ENCODE measurements at regions not wholly inside any gene's neighbourhood (a gene's known extent, or its start where the extent isn't known, plus 50 kb on each side); places are given as distances from the start of the nearest gene placed in this dataset.

DNA sequence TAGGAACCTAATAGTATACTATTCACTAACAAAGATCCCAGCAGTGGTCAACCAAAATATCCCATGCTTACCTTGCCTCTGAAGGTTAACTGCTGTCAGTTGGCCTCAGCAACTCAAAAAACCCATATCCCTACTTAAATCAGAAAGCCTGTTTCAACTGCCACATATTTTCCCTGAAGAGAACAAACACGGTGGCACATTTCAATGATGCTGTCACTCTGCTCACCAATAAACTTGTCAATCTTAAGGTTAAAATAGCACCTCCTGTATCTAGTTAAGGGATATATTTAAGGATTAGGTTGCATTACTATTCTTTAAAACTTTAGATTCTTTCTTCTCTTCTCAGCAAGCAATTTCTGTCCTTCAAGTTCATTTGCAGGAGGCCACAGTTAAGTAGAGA lies 986.9 kb downstream of the CDH18 start:
- no peak overlapping the region for H3K4me3 ChIP-seq
- no peaks in the 10 kb centered on the region for H3K4me1 ChIP-seq (ENCODE audit: control insufficient read depth in 1 of 2, low read depth in 2 of 2)
- ATAC-seq (ENCODE audit: insufficient number of reproducible peaks, low FRiP score, low read depth) (no peak), DNase-seq (ENCODE audit: low spot score) (no peak)
- H3K27me3 ChIP-seq (replicated peaks; ENCODE audit: insufficient read depth), result no peaks in the 10 kb centered on the region
- H3K36me3 ChIP-seq, result no peaks in the 10 kb centered on the region
- no peak overlapping the region for H3K27ac ChIP-seq
- TF ChIP-seq, protein P1, sequence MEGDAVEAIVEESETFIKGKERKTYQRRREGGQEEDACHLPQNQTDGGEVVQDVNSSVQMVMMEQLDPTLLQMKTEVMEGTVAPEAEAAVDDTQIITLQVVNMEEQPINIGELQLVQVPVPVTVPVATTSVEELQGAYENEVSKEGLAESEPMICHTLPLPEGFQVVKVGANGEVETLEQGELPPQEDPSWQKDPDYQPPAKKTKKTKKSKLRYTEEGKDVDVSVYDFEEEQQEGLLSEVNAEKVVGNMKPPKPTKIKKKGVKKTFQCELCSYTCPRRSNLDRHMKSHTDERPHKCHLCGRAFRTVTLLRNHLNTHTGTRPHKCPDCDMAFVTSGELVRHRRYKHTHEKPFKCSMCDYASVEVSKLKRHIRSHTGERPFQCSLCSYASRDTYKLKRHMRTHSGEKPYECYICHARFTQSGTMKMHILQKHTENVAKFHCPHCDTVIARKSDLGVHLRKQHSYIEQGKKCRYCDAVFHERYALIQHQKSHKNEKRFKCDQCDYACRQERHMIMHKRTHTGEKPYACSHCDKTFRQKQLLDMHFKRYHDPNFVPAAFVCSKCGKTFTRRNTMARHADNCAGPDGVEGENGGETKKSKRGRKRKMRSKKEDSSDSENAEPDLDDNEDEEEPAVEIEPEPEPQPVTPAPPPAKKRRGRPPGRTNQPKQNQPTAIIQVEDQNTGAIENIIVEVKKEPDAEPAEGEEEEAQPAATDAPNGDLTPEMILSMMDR (IDR thresholded peaks at IDR 0.05), result no peak
- no peaks in the 10 kb centered on the region for H3K9me3 ChIP-seq

DNA sequence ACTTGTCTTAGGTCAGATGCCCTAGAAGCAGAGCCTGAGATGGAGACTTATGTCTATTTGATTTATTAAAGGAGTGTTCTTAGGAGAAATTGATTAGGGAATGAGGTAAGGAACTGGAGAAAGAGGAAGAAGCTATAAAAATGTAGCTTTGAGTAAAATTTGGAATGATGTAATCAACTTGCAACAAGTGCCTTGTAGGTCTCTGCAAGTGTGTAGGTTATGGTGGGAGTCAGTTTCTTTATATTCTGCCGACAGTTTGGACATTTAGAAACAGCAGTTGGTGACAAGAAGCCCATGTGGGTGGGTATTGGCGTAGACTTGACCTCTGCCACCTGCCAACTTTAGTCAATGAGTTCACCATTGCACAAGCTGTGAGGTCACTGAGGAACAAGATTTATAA lies 986.5 kb downstream of the CDH18 start:
- H3K36me3 ChIP-seq, result no peaks in the 10 kb centered on the region
- no peak overlapping the region for H3K27ac ChIP-seq
- TF ChIP-seq, protein P1 (IDR thresholded peaks at IDR 0.05), result no peak
- no peak for DNase-seq (ENCODE audit: low spot score)
- H3K4me3 ChIP-seq, result no peak overlapping the region
- H3K4me1 ChIP-seq (ENCODE audit: control insufficient read depth in 1 of 2, low read depth in 2 of 2), result no peaks in the 10 kb centered on the region
- no peak for ATAC-seq (ENCODE audit: insufficient number of reproducible peaks, low FRiP score, low read depth)
- H3K9me3 ChIP-seq, result no peaks in the 10 kb centered on the region
- no peaks in the 10 kb centered on the region for H3K27me3 ChIP-seq (replicated peaks; ENCODE audit: insufficient read depth)

DNA sequence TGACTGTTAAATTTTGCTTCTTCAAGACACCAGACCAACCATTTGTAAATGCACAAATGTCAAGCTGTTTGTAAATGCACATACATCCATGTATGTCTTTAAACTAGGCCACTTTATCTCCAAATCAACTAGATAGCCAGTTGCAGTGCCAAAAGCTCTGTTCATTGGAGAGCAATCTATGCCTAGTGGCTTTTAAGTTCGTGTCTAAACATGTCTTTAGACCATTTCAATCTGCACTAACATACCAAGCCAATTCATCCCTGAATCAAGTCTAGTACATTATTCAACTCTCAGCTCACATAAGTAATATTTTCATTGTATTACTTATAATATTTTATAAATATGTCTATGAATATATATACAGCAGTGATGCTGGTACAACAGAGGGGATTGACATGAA lies 985.9 kb downstream of the CDH18 start:
- Histone ChIP-seq H3K27me3 (replicated peaks; ENCODE audit: insufficient read depth) (no peaks in the 10 kb centered on the region), H3K36me3 (no peaks in the 10 kb centered on the region), H3K4me1 (ENCODE audit: control insufficient read depth in 1 of 2, low read depth in 2 of 2) (no peaks in the 10 kb centered on the region), H3K27ac (no peak overlapping the region), H3K9me3 (no peaks in the 10 kb centered on the region), H3K4me3 (no peak overlapping the region)
- TF ChIP-seq, protein P1 (IDR thresholded peaks at IDR 0.05), result no peak
- DNase-seq (ENCODE audit: low spot score), result no peak
- ATAC-seq (ENCODE audit: insufficient number of reproducible peaks, low FRiP score, low read depth), result no peak

DNA sequence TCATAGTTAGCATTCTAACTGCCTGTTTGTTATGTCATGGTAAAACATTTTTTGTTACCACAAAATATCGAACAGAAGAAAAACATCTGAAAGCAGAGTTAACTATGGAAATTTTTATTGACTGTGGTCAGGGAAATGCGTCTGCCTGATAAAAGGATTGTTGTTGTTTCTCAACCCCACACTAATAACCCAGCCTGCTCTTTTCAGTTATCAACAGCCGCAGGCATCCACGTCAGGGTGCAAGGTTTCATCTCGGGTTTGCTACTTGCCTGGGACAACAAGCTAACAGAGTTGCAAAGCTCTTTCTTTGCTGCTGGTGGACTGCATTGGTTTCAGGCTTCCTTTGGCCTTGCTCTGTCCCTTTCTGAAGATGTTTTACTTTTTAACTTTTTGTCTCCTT lies 969.2 kb downstream of the CDH18 start:
- no peaks in the 10 kb centered on the region for H3K36me3 ChIP-seq
- H3K27me3 ChIP-seq (replicated peaks; ENCODE audit: insufficient read depth), result no peaks in the 10 kb centered on the region
- no peaks in the 10 kb centered on the region for H3K9me3 ChIP-seq
- H3K4me3 ChIP-seq, result no peak overlapping the region
- TF ChIP-seq, protein P1 (IDR thresholded peaks at IDR 0.05), result no peak
- DNase-seq (ENCODE audit: low spot score), result no peak
- ATAC-seq (ENCODE audit: insufficient number of reproducible peaks, low FRiP score, low read depth), result no peak
- H3K4me1 ChIP-seq (ENCODE audit: control insufficient read depth in 1 of 2, low read depth in 2 of 2), result no peaks in the 10 kb centered on the region
- H3K27ac ChIP-seq, result no peak overlapping the region

DNA sequence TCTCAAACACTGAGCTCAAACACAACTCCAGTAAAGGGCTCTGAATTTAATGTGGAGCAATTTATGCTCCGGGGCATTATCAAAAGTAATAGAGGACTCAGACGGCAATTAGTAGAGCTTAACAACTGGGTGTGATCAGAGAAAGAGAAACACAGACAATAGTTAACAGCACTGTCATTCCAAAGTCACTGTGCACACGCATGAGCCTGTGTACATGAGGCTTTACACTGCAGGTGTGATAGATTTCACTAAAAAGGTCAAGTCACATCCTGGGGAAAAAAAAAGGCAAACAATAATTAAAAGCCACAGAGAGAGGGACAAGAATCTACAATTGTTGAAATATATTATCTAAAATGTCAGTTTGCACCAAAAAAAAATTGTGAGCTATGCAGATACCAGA lies 956.5 kb downstream of the CDH18 start:
- ATAC-seq (ENCODE audit: insufficient number of reproducible peaks, low FRiP score, low read depth) (no peak), DNase-seq (ENCODE audit: low spot score) (no peak)
- Histone ChIP-seq H3K27me3 (replicated peaks; ENCODE audit: insufficient read depth) (no peaks in the 10 kb centered on the region), H3K4me1 (ENCODE audit: control insufficient read depth in 1 of 2, low read depth in 2 of 2) (no peaks in the 10 kb centered on the region), H3K27ac (no peak overlapping the region), H3K9me3 (no peaks in the 10 kb centered on the region), H3K4me3 (no peak overlapping the region), H3K36me3 (no peaks in the 10 kb centered on the region)
- TF ChIP-seq, protein P1 (IDR thresholded peaks at IDR 0.05), result no peak
